ENCODE measurements at regions not wholly inside any gene's neighbourhood (a gene's known extent, or its start where the extent isn't known, plus 50 kb on each side); places are given as distances from the start of the nearest gene placed in this dataset.

DNA sequence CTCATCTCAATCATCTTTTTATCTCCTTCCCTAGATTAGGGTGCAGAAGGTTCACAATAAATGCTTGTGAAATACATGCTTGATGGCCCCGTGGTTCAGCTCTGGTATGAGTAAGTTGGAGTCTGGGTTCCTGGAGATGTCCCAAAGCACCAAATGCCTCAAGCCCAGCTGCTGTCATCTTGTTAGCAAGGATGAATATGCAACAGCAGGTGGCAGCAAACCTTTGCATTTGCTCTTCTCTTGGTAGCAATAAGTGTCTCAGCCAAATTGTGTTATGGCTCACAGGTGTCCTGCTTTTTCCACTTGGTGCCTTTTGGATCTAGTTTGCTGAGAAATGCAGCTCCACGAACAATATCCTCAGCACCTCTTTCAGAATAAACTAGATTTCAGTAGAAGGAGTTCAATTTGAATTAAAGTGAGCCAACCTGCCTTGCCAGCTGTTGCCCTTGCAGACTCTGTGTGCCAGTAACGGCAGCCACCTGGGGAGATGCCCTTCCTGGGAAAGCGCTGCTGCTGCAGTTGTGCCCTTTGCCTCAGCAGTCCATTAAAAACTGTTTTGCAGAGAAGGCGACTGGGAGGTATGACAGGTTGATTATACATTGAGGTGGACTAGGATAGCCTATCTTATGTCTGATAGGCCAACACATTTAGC lies 417.3 kb downstream of the SNAPC1 start:
- peak; percentile 31 to 74 (median 52) for DNase-seq (ENCODE audit: extremely low read depth in 1 of 11, low read depth in 9 of 11, low spot score in 4 of 11)

DNA sequence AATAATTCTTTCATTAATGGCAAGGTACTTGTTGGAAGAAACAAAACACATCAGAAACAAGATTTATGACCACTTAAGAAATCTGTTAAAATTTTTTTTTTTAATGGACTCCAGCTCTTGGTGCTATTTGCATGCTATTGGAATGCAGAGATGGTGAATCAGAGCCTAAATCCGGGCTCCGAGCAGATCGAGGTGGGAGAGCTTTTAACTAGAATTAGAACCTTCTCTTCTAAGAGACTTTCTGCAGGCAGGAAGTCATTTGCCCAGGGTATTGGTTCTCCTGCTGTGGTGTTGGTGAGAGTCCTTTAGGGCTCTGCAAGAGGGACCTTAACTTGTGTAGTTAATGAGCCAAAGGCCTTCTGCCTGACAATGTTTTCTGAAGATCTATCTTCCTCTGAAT lies 419.4 kb downstream of the SNAPC1 start:
- no peak for DNase-seq (ENCODE audit: extremely low read depth in 1 of 11, low read depth in 9 of 11, low spot score in 4 of 11)

DNA sequence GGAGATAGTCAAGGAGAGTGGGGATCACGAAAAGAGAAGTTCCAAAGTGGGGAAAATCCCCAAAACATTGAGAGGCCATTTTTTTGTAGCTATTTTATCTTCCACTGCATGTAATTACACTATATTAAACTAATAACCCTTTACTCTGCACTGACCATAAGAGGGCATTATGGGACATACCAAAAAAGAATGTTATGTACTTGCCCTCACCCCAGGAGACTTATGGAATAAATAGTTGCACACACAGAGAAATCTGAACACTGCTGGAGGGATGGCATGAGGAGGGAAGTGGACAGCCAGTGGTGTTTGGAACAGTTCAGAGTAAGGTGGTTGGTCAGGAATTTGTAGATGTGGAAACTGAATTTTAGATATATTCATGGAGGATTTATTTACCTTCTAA lies 422.9 kb downstream of the SNAPC1 start:
- no peak for DNase-seq (ENCODE audit: extremely low read depth in 1 of 11, low read depth in 9 of 11, low spot score in 4 of 11)

DNA sequence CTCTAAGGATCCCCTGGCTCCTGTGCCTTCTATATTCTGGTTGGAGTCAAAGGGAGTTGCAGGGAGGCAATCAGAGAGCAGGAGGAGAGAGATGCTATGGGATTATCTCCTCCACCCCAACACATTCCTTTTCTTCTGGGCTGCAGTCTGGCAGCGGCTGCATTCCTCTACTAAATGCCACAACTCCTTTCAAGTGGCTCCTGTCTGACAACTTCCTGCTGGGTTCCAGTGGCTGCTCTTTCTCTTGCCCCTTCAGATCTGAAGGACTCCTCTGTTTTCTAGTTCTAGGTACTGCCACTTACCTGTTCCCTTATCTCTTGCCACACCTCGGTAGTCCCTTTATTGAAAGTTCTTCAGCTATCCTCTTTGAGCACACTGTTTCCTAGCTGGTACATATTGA lies 425.0 kb downstream of the SNAPC1 start:
- no peak for DNase-seq (ENCODE audit: extremely low read depth in 1 of 11, low read depth in 9 of 11, low spot score in 4 of 11)

DNA sequence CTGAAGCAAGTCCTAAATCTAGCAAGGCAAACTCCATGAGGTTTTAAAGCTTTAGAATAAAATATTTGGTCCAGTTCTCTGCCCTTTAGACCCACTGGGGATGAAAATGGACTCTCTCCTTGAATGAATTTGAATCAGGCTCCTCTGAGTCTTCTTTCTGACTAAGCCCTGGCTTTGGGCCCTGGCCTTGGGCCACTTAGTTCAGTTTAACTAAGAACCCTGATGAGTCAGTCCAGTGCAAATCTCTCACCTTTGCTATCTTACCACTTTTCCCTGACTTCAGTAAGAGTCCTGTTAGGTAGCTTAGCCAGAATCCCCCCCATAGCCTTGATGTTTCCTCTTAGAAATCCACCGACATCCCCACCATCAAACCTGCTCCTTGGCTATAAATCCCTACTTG lies 427.5 kb downstream of the SNAPC1 start:
- DNase-seq (ENCODE audit: extremely low read depth in 1 of 11, low read depth in 9 of 11, low spot score in 4 of 11): no peak

DNA sequence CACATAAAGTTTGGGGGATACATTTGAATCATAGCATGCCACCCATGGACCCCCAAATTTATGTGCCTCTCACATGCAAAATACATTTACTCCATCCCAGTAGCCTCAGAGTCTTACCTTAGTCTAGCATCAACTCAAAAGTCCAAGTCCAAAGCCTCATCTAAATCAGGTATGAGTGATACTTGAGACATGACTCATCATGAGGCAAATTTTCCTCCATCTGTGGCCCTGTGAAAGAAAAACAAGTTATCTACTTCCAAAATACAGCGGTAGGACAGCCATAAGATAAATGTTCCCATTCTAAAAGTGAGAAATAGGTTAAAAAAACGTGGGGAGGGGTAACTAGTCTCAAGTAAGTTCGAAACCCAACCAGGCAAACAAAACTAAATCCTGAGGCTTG lies 444.2 kb downstream of the SNAPC1 start:
- DNase-seq (ENCODE audit: extremely low read depth in 1 of 11, low read depth in 9 of 11, low spot score in 4 of 11): no peak

DNA sequence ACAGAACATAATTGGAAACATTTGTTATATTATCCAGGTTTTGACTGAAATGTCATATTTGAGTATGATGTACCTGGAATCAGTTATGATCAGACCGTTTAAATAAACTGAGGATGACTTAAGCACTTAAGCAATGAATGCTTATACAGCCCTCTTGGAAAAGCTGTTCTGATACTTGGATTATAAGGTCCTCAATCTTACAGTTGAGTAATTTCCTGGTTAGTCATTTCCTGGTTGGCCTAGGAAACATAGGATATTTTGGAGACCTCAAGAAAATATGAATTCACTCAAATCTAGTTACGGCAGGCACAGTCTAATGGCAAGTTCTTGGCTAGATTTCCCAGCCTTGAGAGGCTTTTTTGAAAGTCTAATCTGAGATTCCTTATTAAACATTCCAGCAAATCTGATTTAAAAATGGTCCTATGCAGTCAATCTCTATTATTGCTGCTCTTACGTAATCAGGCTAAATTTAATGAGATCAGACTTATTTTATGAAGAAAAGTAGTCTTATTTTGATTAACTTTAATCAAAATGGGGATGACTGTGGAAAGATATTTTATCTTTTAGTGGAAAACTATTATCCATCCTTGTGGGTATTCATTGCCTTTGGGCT lies 447.2 kb downstream of the SNAPC1 start:
- no peak for DNase-seq (ENCODE audit: extremely low read depth in 1 of 11, low read depth in 9 of 11, low spot score in 4 of 11)

DNA sequence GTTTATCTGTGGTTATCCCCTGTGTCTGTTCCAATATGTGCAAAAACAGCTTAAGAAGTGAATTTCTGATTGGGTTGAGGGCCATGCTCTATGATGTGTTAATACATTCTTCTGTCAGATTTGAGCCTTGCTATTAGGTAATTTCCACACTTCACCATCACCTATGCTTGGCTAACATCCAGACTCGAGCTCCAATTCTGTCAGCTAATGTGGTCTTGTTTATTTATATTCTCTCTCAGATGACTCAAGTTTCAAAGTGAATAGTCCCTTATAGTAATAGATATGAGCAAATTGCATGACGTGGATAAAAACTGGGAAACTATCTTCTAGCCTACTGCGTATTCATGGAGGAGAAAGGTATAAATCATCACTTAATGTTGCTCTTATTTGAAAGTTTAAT lies 451.3 kb downstream of the SNAPC1 start:
- no peak for DNase-seq (ENCODE audit: extremely low read depth in 1 of 11, low read depth in 9 of 11, low spot score in 4 of 11)

DNA sequence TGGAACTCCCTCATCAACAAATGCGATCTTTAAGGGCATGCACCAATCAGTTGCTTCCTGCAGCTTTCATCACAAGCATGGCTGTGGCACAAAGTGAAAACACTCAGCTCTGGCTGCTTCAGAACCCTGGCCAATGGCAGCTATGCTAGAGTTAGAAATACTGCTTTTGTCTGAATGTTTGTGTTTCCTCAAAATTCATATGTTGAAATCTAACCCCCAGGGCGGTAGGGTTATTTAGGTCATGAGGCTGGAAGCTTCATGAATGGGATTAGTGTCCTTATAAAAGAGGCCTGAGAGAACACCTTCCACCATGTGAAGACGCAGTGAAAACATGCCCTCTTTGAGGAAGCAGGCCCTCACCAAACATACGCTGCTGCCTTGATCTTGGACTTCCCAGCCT lies 453.9 kb downstream of the SNAPC1 start:
- DNase-seq (ENCODE audit: extremely low read depth in 1 of 11, low read depth in 9 of 11, low spot score in 4 of 11): no peak

DNA sequence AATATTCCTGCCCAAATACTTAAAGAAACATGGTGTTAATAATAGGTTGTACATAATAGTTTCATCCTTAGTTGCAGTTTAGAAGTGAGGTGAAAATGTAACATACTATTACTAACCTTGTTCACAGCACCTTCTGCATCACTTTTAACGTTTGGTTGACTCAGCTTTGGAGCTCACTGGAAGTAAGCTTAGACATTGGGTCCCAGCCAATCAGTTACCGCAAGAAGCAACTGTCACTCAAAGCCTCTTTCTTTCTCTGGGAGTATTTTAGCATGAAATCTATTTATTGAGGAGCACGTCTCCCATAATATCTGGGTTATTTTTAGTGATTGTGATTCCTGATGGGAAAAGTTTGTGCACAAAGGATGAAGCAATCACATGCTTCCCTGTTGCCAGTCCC lies 472.6 kb downstream of the SNAPC1 start:
- no peak for DNase-seq (ENCODE audit: extremely low read depth in 1 of 11, low read depth in 9 of 11, low spot score in 4 of 11)

DNA sequence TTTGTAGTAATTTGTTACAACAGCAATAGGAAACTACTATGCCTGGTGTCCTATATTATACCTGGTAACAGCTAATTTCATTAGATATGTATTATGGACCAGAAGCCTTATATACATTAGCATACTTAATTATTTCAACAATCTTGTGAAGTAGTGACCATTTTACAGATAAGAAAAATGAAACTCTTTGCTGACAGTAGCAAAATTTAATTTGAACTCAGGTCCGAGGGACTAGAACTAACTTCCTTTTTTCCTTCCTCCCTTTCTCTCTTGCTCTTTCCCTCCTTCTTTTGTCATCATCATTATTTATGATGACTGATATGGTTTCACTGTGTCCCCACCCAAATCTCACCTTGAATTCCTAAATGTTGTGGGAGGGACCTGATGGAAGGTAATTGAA lies 482.0 kb downstream of the SNAPC1 start:
- no peak for DNase-seq (ENCODE audit: extremely low read depth in 1 of 11, low read depth in 9 of 11, low spot score in 4 of 11)

DNA sequence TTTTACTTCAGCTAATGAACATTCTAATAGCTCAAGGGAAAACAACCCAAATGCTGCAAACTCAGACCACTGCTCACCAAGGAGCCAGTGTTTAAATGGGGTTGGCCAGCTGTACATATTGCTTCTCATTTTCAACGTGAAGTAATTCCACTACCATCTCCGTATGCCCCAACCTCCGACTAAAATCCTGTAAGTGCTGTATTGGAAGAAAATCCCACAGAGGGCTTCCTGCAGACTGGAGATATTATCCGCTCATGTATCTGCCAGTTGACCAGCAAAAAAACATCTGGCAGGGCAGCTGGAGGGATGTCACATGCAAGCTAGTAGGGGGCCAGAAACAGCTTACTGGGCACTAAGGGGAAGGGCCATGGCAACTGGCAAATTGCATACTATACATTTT lies 485.0 kb downstream of the SNAPC1 start:
- DNase-seq (ENCODE audit: extremely low read depth in 1 of 11, low read depth in 9 of 11, low spot score in 4 of 11): no peak

DNA sequence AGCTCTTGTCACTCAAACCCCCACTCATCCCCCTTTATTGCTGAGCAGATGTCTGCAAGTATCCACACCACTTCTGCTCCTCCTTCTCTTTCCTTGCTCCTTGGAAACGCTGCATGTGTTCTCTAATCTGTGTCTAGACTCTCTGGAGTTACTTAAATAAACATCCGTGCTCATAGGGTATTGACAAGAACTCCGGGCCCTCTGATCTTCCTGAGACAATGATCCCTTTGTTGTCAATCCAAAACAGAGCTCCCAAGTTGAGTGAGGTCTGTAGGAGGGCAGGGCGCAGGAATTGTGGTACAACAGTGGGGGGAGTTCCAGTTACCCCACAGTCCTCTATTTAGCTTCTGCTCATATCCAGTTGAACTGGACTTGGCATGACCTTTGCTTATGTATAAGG lies 489.0 kb downstream of the SNAPC1 start:
- DNase-seq (ENCODE audit: extremely low read depth in 1 of 11, low read depth in 9 of 11, low spot score in 4 of 11): no peak

DNA sequence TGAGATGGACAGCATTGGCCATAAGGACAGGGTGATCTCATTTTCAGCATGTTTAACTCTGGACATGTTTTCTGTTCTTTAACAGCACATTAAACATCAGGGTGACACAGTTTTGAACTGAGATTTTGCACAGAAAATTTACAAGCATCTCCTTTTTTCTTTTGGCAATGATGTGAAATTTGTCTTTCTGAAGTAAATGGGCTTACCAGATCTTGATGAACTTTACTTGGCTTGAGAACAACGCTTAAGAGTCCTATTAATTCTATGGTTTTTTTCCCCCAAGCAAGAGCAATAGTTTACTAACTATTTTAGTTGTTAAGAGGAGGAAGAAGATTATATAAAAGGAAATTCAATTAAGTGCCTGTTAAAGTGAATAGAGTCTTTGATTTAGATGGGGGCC lies 491.0 kb downstream of the SNAPC1 start:
- DNase-seq (ENCODE audit: extremely low read depth in 1 of 11, low read depth in 9 of 11, low spot score in 4 of 11): no peak

DNA sequence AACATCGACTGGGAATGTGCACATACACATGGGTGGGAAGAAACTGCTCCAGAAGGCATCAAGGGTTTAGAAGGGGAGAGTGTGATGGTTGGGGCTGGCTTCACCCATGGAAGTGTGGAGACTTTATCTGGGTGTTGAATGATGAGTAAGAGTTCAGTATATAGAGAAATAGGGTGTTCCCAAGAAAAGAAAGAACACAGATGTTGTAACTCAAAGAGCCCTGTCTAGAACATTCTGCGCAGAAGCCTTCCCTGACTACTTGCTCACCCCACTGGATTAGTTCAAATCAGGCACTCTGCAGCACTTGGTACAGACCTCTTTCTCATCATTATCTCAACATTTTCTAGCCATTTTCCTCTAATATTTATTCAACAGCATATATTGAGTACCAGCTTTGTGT lies 491.7 kb downstream of the SNAPC1 start:
- DNase-seq (ENCODE audit: extremely low read depth in 1 of 11, low read depth in 9 of 11, low spot score in 4 of 11): no peak

DNA sequence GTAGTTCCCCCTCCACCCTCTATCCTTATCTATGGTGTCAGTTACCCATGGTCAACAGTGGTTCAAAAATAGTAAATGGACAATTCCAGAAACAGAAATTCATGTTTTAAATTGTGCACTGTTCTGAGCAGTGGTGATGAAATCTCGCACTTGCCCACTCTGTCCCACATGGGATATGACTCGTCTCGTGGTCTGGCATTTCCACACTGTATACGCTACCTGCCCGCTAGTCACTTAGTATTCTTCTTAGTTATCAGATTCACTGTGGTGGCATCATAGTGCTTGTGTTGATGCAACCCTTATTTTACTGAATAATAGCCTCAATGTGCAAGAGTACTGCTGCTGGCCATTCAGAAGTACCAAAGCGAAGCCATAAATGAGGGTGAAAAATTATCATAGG lies 507.0 kb downstream of the SNAPC1 start:
- no peak for DNase-seq (ENCODE audit: extremely low read depth in 1 of 11, low read depth in 9 of 11, low spot score in 4 of 11)

DNA sequence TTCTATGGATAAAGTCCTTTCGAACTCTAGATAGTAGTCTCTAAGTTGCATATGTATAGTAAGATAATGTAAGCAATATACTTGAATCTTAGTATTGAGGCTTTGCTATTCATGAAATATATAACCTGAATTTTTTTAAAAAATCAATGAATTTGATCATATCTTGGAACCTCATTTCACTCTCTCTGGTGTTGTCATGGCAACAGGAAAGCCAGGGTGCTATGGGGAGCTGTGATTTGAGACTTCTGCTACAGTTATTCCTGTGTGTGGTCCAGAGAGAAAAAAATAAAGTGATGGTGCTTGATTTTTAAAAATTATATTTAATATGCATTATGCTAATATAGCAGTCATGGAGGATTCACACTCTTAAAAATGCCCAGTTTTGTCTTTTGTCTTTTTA lies 508.0 kb downstream of the SNAPC1 start:
- DNase-seq (ENCODE audit: extremely low read depth in 1 of 11, low read depth in 9 of 11, low spot score in 4 of 11): no peak

DNA sequence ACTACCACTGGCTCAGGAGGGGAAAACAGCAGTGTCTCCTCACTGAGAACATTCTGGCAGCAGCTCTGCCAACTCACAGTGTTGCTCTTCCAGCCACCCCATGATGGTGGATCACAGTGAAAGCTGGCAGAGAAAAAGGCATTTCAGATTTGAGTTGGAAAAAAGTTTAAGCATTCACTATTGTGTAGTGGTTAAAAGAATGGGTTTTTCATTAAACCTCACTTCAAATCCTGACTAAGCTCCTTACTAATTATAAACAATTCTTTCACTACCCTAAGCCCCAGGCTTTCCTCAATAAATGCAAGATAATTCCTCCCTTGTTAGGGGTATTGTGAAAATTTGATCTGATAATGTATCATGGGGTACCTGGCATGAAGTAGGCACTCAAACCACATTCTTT lies 518.1 kb downstream of the SNAPC1 start:
- no peak for DNase-seq (ENCODE audit: extremely low read depth in 1 of 11, low read depth in 9 of 11, low spot score in 4 of 11)

DNA sequence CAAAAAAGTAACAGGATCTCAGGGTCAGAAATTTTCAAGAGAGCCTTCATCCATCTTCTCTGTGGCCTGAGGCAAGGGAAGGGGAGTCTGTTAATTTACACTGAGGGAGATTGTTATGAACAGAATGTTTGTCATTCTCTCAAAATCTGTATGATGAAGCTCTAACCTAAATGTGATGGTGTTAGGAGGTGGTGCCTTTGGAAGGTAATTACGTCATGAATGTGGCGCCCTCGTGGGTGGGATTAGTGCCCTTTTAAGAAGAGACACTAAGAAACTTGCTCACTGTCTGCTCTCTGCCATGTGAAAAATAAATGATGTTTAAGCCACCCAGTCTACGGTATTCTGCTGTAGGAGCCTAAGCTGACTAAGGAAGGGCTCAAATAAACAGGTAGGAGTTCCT lies 521.6 kb downstream of the SNAPC1 start:
- DNase-seq (ENCODE audit: extremely low read depth in 1 of 11, low read depth in 9 of 11, low spot score in 4 of 11): no peak

DNA sequence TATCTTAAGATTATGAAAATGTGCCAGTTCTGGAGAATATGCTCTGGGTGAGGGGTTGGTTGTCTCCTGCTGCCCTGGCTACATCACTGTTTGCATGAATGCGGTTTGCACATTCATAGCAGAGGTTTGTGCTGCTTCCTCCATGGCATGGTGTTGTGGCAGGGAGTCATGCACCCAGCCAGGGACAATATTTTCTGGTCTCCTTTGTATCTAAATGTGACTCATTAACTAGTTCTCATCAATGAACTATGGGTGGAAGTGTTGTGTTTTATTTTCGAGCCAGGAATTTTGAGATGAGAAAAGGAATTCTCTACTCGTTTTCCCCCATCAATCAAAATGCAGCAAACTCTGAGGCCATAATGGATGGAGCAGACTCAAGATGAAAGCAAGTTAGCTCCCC lies 527.3 kb downstream of the SNAPC1 start:
- DNase-seq (ENCODE audit: extremely low read depth in 1 of 11, low read depth in 9 of 11, low spot score in 4 of 11): no peak

DNA sequence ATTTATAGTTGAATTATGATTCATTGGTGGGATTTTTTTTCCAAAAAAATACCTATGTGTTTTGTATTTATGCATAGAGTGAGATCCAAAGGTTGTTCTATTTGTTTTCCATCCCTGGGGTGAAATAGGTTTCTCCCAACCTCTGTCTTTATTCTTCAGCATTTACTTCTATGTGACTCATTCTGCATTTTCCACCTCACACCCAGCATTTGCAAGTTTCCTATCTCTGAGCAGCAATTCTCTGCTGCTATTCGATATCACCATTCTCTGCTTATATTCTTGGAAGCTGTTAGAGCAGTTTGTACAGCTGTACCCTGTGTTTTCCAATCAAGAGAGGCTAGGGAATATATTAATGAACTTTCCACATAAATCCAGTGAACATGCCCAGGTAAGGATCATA lies 538.9 kb downstream of the SNAPC1 start:
- no peak for DNase-seq (ENCODE audit: extremely low read depth in 1 of 11, low read depth in 9 of 11, low spot score in 4 of 11)

Data from renal cortex interstitium (tissue), 11 donors.